SK-N-SH (cell line): ENCODE measurements at regions not wholly inside any gene's neighbourhood (a gene's known extent, or its start where the extent isn't known, plus 50 kb on each side); places are given as distances from the start of the nearest gene placed in this dataset.

Source experiments
- ELF1 ChIP-seq: IDR thresholded peaks from 2 replicates; pipeline ENCODE4 v1.4.0; 2012
- EP300 ChIP-seq, 2 experiments: IDR thresholded peaks; 2 replicates each; pipeline versions ENCODE4 v1.4.0 to v1.6.1; 2012; ENCODE audit warnings: borderline replicate concordance in 1 of 2, low read depth in 1 of 2, low read length in 1 of 2
- FOXM1 ChIP-seq: IDR thresholded peaks from 2 replicates; pipeline ENCODE4 v1.4.0; 2012; ENCODE audit warnings: low read depth, mild to moderate bottlenecking
- GATA2 ChIP-seq: sonication (generic); formaldehyde crosslinking; IDR thresholded peaks from 2 replicates; pipeline ENCODE4 v1.5.0; 2020; ENCODE audit warnings: mild to moderate bottlenecking, missing genetic modification reagents
- JUND ChIP-seq: IDR thresholded peaks from 2 replicates; pipeline ENCODE4 v1.4.0; 2012
- MXI1 ChIP-seq: IDR thresholded peaks from 2 replicates; pipeline ENCODE4 v1.6.1; 2012; ENCODE audit warnings: mild to moderate bottlenecking, low read depth, low read length, improper control_type of control experiment
- NFIC ChIP-seq: IDR thresholded peaks from 2 replicates; pipeline ENCODE4 v1.4.0; 2012; ENCODE audit warnings: borderline replicate concordance
- POLR2AphosphoS5 ChIP-seq: IDR thresholded peaks from 2 replicates; pipeline ENCODE4 v1.6.1; 2012; ENCODE audit warnings: low read depth, low read length
- RFX5 ChIP-seq: IDR thresholded peaks from 2 replicates; pipeline ENCODE4 v1.6.1; 2012; ENCODE audit warnings: mild to moderate bottlenecking, improper control_type of control experiment, low read length
- SIN3A ChIP-seq: IDR thresholded peaks from 2 replicates; pipeline ENCODE4 v1.6.1; 2012; ENCODE audit warnings: low read depth, mild to moderate bottlenecking, low read length, moderate library complexity, borderline replicate concordance
- ZBTB33 ChIP-seq: IDR thresholded peaks from 2 replicates; pipeline ENCODE4 v1.4.0; 2012; ENCODE audit warnings: low read depth, borderline replicate concordance
- TF ChIP-seq, protein P1 (sequence below): fragments of 200-600 bp; sonication (generic); IDR thresholded peaks from 2 replicates; pipeline ENCODE4 v1.6.1; 2017; ENCODE audit warnings: antibody characterized with exemption, mild to moderate bottlenecking, moderate library complexity

DNA sequence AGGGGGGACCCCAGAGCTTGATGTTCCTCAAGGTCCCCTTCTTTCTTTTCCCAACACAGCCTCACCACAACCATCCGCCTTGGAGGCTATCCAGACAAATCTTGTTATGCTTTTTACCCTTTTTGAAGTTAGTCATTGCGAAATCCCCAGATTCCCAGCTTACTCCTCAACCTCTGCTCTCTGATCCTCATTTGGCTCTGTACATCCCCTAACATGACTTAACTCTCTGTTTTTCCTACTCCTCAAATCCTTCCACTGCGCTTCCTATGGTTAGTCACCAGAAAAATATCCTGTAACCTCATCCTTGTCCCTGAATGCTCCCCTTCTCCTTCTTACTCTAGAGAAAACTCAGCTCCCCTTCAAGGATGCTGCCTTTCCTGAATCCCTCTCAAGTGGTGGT lies 189.1 kb upstream of the POU3F1 start:
- TF ChIP-seq, protein P1, sequence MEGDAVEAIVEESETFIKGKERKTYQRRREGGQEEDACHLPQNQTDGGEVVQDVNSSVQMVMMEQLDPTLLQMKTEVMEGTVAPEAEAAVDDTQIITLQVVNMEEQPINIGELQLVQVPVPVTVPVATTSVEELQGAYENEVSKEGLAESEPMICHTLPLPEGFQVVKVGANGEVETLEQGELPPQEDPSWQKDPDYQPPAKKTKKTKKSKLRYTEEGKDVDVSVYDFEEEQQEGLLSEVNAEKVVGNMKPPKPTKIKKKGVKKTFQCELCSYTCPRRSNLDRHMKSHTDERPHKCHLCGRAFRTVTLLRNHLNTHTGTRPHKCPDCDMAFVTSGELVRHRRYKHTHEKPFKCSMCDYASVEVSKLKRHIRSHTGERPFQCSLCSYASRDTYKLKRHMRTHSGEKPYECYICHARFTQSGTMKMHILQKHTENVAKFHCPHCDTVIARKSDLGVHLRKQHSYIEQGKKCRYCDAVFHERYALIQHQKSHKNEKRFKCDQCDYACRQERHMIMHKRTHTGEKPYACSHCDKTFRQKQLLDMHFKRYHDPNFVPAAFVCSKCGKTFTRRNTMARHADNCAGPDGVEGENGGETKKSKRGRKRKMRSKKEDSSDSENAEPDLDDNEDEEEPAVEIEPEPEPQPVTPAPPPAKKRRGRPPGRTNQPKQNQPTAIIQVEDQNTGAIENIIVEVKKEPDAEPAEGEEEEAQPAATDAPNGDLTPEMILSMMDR, result no peak
- TF ChIP-seq ELF1 (no peak), RFX5 (no peak), NFIC (no peak), EP300 (IDR thresholded peaks at IDR 0.05; ENCODE audit: borderline replicate concordance in 1 of 2, low read depth in 1 of 2, low read length in 1 of 2) (no peak), POLR2AphosphoS5 (no peak), JUND (no peak), ZBTB33 (no peak), FOXM1 (no peak), SIN3A (no peak), MXI1 (no peak), GATA2 (no peak)
